ENCODE measurements at regions not wholly inside any gene's neighbourhood (a gene's known extent, or its start where the extent isn't known, plus 50 kb on each side); places are given as distances from the start of the nearest gene placed in this dataset.
"Not testable (repeated sequence)": the region's sequence is repeated elsewhere in the genome, so short reads cannot be mapped to it uniquely, and the experiment has no call there.

DNA sequence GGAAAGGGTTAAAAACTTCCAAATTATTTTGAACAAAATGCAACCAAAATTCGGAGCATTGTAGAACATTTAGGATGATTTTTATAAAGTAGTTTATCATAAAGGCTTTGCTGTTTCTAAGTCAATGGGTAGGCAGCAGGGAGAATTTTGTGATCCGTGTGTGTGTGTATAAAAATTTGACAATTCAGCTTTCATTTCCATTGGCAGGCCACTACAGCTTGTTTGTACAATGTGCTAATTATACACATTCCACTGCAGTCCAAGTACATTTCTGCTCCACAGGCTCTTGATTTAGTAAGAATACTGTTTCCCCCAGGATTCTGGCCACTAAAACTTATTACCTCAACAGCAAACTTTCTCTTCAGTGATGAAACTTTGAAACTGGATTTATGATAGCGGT, 71.8 kb upstream of the LTBP1 start:
- peaks cover 4% of the 10 kb centered on the region for H3K27me3 Mint-ChIP-seq
- H3K4me3 Mint-ChIP-seq = no peak overlapping the region
- no peak overlapping the region for H3K27ac Mint-ChIP-seq
- H3K36me3 Mint-ChIP-seq = no peaks in the 10 kb centered on the region
- H3K4me1 Mint-ChIP-seq = no peaks in the 10 kb centered on the region
- no peak for DNase-seq
- ATAC-seq = no peak
- CTCF ChIA-PET = no interaction called here
- no peaks in the 10 kb centered on the region for H3K9me3 Mint-ChIP-seq (ENCODE audit: low read depth)

- Mint-ChIP-seq H3K9me3 (ENCODE audit: low read depth) (no peaks in the 10 kb centered on the region), H3K4me3 (no peak overlapping the region), H3K36me3 (no peaks in the 10 kb centered on the region), H3K27me3 (peaks cover 5% of the 10 kb centered on the region), H3K27ac (no peak overlapping the region), H3K4me1 (no peaks in the 10 kb centered on the region)
- DNase-seq (no peak), ATAC-seq (no peak)
- CTCF ChIA-PET = no interaction called here
Measured at GRCh38 chr2:32877587-32878510, 68.9 kb upstream of the LTBP1 start.

DNA sequence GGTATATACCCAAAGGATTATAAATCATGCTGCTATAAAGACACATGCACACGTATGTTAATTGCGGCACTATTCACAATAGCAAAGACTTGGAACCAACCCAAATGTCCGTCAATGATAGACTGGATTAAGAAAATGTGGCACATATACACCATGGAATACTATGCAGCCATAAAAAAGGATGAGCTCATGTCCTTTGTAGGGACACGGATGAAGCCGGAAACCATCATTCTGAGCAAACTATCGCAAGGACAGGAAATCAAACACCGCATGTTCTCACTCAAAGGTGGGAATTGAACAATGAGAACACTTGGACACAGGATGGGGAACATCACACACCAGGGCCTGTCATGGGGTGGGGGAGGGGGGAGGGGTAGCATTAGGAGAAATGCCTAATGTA, 66.8 kb upstream of the LTBP1 start:
- H3K4me1 Mint-ChIP-seq; H3K27me3 Mint-ChIP-seq; H3K4me3 Mint-ChIP-seq; H3K36me3 Mint-ChIP-seq; H3K27ac Mint-ChIP-seq; CTCF ChIA-PET; DNase-seq; H3K9me3 Mint-ChIP-seq (ENCODE audit: low read depth); ATAC-seq: not testable (repeated sequence)

GRCh38 chr2:32882816-32883810, 63.6 kb upstream of the LTBP1 start:
- Mint-ChIP-seq H3K9me3 (ENCODE audit: low read depth) (no peaks in the 10 kb centered on the region), H3K27ac (no peak overlapping the region), H3K36me3 (no peaks in the 10 kb centered on the region), H3K27me3 (peaks cover 4% of the 10 kb centered on the region), H3K4me1 (no peaks in the 10 kb centered on the region), H3K4me3 (no peak overlapping the region)
- CTCF ChIA-PET = interaction anchor here (0.6 kb wide), 1 partner anchor 30 kb away, joined by 3 read pairs; no protein-coding TSS in a partner anchor
- no peak for ATAC-seq
- DNase-seq = no peak

- CTCF ChIA-PET = no interaction called here
- no peaks in the 10 kb centered on the region for H3K36me3 Mint-ChIP-seq
- H3K4me3 Mint-ChIP-seq = no peak overlapping the region
- H3K27ac Mint-ChIP-seq = no peak overlapping the region
- ATAC-seq (no peak), DNase-seq (no peak)
- H3K9me3 Mint-ChIP-seq (ENCODE audit: low read depth) = no peaks in the 10 kb centered on the region
- H3K4me1 Mint-ChIP-seq = no peaks in the 10 kb centered on the region
- H3K27me3 Mint-ChIP-seq = peaks cover 4% of the 10 kb centered on the region
Measured at GRCh38 chr2:32884346-32884745, 62.4 kb upstream of the LTBP1 start.

GRCh38 chr2:32886397-32887055, 60.2 kb upstream of the LTBP1 start:
- H3K4me3 Mint-ChIP-seq; CTCF ChIA-PET; H3K9me3 Mint-ChIP-seq (ENCODE audit: low read depth); DNase-seq; ATAC-seq; H3K27me3 Mint-ChIP-seq; H3K36me3 Mint-ChIP-seq; H3K4me1 Mint-ChIP-seq; H3K27ac Mint-ChIP-seq: not testable (repeated sequence)

GRCh38 chr2:32887125-32887524, 59.6 kb upstream of the LTBP1 start:
- H3K36me3 Mint-ChIP-seq = no peaks in the 10 kb centered on the region
- no peaks in the 10 kb centered on the region for H3K9me3 Mint-ChIP-seq (ENCODE audit: low read depth)
- H3K27me3 Mint-ChIP-seq = peaks cover 6% of the 10 kb centered on the region
- DNase-seq = no peak
- H3K4me3 Mint-ChIP-seq = no peak overlapping the region
- H3K4me1 Mint-ChIP-seq = no peaks in the 10 kb centered on the region
- CTCF ChIA-PET = no interaction called here
- no peak for ATAC-seq
- H3K27ac Mint-ChIP-seq = no peak overlapping the region

GRCh38 chr2:32894119-32894728, 52.5 kb upstream of the LTBP1 start:
- Mint-ChIP-seq H3K36me3 (no peaks in the 10 kb centered on the region), H3K4me1 (no peaks in the 10 kb centered on the region), H3K27ac (no peak overlapping the region), H3K9me3 (ENCODE audit: low read depth) (no peaks in the 10 kb centered on the region), H3K4me3 (no peak overlapping the region), H3K27me3 (peaks cover 18% of the 10 kb centered on the region)
- DNase-seq (no peak), ATAC-seq (no peak)
- CTCF ChIA-PET = no interaction called here

GRCh38 chr2:32895424-32895823, 51.3 kb upstream of the LTBP1 start:
- CTCF ChIA-PET = no interaction called here
- Mint-ChIP-seq H3K9me3 (ENCODE audit: low read depth) (no peaks in the 10 kb centered on the region), H3K27ac (no peak overlapping the region), H3K4me1 (no peaks in the 10 kb centered on the region), H3K27me3 (peaks cover 17% of the 10 kb centered on the region), H3K4me3 (no peak overlapping the region), H3K36me3 (no peaks in the 10 kb centered on the region)
- ATAC-seq (no peak), DNase-seq (no peak)
